IPS-NIHi11 (cell line): ENCODE measurements at regions not wholly inside any gene's neighbourhood (a gene's known extent, or its start where the extent isn't known, plus 50 kb on each side); places are given as distances from the start of the nearest gene placed in this dataset.

Source experiments
- DNase-seq: peaks from one replicate; pipeline ENCODE4 v3.0.0; 2012; ENCODE audit warnings: mixed read lengths, low spot score

DNA sequence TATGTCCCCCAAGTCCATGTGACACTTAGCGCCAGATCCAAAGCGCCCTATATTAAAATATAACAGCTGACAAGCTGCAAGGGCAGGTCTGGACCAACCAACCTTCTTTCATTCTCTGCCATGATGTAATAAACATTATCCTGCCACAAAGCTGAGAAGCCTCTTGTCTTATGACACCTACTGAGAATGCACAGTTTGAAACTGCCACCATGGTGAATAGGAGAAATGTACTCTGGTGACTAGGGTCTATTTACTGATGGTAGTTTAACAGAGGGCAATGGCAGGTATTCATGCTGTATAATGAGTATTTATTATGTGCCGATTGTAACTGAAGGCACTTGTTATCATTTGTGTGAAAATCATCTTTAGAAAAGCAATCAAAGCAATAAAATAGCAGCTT is 634.0 kb downstream of the OTOL1 start:
- no peak for DNase-seq

DNA sequence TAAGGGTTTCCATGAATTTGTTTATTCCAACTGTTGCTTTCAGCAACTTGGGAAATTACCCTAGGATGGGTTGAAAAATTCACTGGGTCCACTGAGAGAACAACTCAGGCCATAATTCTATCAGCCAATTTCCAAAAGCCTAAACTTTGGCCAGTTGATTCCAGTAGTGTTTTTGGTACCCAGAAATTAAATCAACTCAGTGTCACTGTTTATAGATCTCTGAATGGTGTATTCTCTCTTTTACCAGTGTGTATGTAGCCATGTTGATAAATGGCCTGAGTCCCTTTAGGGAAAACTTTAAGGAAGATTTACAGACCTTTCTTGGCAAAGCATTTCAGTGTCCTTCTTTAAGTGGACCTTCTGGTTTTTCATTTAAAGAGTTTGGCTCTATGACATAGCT is 636.4 kb downstream of the OTOL1 start:
- no peak for DNase-seq

DNA sequence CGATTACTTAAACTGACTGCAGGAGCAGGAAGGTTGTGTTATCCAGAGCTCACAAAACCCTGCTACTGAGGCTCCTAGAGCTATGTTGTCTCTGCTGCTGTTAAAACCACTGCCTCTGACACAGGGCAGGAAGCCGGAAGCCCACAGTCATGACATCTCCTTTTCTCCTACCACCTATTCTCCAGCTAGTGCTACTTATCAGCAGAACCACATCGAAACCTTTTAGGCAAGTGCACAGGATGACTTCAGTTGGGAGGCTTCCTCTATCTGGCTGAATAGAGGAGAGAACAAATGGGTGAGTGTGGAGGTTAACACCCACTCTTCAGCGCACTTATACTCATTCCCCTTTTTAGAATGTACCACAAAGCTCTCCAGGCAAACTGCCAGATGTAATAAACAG is 638.0 kb downstream of the OTOL1 start:
- DNase-seq = no peak

DNA sequence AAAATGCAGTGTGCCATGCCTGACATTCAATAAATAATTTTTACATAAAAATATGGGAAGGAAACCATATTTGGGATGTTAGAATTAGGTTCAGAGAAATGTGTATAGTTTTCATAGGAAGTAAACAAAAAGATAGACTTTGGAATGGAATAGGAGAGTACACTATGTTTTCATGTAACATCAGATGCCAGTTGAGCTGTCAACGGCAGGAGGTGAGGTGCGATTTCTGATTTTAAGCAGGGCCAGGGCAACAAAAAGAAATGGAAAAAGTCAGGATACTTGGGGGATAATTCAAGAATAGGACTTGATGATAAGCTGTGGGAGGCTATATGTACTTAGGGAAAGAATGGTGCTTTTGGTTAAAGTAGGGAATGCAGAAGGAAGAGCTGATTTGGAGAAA is 639.5 kb downstream of the OTOL1 start:
- DNase-seq = no peak

DNA sequence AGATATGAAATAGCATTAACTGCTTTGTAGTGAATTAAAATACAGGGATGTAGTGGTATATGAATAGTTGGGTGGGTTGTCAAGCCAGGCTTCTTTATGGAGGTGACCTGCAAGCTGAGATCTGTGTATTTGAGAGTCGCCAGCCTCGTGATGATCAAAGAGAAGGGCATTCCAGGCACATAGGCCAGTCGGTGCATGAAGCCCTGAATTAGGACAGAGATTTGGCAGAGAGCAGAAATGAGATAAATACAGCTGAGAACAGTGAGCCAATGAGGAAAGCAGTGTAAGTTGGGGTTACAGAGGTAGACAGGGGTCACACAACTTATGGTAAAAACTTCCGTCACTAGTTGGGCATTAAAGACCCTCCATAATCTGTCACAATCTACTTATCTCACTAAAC is 641.9 kb downstream of the OTOL1 start:
- no peak for DNase-seq

DNA sequence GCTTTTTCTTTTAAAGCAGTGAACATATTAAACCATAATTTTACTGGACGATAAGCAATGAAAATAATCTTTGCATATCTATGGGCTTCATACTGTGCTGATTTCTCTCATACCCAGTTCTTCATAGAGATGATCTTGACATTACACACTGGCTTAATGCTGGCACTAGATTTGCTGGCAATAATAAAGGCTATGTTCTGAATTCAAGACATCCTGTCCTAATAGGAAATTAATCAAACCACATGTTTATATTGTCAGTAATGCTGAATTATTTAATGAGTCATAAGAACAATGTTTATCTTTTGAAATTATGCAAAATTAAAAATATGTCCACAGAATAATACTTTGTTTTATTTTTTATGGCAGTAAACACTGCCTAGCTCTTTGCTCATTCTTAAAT is 643.2 kb downstream of the OTOL1 start:
- no peak for DNase-seq

DNA sequence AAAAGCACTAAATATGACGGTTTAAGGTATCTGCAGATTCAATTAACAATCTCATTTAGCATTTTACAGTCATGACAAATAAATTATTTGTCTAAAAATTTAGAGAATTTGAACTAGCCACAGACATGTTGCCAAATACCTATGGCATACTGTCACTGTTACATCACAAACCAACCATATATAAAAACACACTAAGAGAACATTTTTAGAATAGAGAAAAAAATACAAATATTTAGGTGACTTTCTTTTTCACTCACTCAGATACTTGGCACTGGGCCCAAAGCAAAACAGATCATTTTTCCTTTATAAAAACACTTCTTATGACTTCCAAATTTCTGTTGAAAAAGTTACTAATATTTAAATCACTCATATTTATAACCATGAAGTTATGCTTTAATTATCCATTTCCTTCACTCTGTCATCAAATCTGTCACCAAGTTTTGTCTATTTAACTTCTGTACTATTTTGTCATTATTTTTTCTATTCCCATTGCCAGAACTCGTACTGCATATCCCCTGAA is 644.7 kb downstream of the OTOL1 start:
- no peak for DNase-seq

DNA sequence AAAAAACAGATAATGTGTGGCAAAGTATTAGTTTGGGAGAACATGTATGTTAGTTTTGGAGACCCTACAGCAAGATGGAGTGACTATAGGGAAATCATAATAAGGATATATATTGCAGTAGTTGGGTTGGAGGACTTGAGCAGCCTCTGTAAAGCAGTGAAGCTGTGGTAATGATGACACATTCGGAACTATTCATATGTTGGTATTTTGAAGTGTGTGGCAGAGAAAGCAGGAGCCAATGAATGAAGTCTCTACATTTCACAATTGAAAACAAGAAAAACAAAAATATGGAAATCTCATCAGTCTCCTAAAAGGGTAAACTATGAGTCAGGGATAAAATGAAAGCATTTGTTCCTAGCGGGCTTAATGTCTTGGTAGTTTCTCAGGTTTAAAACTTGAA is 645.9 kb downstream of the OTOL1 start:
- DNase-seq = no peak

DNA sequence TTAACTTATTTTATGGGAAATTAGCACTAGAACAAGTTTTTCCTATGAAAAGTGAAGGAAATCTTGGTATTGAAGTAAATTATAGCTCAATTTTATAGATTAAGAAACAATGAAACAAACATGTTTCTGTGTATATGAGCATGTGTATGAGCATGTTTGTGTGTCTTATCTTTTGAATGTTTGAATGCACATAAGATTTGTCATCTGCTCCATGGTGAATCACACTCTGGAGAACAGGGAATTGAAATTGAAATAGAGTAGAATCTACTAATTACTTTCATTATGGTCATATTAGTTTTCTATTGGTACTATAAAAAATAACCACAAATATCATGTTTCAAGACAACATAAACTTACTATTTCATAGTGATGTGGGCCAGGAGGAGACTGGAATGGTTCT is 646.6 kb downstream of the OTOL1 start:
- DNase-seq = no peak

DNA sequence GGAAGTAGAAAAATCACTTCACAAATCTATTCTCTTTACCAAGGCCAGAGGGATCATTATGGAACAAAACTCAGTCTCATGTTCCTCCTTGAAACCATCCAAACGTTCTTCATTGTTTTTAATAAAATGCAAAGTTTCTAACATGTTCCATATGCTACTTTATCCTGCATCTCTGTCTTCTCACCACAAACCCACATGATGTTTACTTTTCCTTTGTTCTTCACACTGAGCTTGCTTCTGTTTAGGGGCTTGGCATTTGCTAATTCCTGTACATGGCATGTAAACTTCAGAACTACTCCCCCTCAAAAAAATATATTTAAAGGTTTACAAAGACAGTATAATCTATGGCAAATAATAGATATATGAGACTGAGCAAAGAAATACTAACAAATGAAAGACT is 651.4 kb downstream of the OTOL1 start:
- no peak for DNase-seq

DNA sequence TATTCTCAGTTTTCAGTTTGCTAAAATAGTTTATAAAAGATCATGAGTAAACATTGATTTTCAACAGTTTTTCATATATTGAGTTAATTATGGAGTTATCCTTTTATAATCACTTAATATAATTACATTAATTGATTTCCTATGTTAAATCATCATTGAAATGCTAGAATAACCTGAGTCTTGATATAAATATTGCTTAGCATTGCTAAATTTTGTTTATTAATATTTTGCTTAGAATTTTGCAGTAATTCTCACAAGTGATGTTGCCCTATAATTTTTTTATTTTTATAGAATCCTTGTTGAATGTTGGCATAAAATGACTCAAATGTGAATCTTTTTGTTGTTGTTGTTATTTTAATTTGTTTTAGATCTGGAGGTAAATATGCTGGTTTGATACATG is 654.2 kb downstream of the OTOL1 start:
- DNase-seq = no peak

DNA sequence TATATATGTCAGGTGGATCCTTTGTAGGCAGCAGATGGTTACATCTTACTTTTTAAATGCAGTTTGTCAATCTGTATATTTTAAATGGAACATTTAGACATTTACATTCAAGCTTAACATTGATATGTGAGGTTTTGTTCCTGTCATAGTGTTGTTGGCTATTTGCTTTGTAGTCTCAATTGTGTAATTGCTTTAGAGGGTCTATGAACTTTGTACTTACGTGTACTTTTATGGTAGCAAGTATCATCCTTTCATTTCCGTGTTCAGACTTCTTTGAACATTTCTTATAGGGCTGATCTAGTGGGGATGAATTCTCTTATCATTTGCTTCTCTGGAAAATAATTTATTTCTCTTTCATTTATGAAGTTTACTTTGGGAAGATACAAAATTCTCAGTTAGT is 656.0 kb downstream of the OTOL1 start:
- no peak for DNase-seq

DNA sequence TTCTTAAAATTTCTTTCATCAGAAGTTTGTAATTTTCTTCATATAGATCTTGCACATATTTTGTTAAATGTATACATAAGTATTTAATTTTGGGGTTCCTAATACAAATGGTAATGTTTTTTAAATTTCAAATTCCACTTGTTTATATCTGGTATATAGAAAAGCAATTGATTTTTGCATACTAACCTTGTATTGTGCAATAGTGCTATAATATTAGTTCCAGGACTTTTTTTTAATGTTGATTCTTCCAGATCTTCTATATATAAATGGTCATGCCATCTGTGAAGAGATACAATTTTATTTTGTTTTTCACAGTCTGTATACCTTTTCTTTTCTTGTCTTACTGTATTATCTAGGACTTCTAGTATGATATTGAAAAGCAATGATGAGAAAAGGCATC is 665.0 kb downstream of the OTOL1 start:
- DNase-seq = no peak

DNA sequence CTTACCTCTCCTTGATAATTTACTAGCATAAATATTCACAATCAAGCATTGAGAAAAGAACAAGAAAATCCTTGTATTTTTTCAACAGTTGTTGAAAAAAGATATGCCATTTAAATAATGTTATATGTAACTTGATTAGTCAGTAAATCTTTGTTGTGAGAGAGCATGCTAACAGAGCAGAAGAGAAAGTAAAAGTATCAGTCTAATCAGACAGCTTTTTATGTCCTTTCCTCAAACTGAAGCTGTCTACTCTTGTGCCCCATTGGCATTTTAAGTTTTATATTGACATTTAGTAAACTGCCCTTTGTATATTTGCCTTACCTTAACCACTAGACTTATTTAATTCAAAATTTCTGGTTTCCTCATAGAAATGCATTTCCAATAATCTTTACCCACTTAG is 668.7 kb downstream of the OTOL1 start:
- DNase-seq = no peak

DNA sequence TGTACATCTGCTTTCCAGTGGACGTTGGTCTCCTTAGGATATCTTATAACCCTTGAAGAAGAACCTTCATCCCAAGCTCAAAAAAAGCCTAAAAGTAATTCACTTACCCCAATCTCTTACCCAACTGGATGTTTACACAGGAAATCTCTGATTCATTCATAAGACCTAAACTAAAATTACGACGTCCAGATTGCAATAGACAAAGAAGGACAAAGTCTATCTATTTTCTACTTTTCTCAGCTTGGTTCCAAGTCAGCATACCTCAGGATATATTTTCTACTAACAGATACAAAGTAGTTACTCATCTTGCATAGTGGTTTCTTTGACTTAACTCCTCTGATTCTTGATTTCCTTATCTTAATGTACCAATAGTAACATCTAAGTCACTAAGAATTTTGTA is 669.9 kb downstream of the OTOL1 start:
- no peak for DNase-seq

DNA sequence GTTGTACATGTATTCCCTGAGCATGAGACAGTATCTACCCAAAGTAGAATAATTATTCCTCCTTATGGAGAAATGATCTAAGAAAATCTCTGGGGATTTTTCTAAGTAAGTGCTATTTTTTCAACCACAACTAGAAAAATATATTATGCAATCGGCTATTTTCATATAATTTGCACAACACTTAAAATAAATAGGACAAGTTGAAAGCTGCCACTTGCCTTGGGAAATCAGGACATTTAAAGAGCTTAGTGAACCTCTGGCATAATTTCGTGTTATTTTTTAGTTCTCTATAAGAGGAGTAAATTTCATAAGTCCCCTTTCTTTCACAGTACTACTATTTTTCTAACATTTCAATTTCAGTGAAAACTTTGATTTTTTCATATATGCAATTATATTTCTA is 672.1 kb downstream of the OTOL1 start:
- no peak for DNase-seq

DNA sequence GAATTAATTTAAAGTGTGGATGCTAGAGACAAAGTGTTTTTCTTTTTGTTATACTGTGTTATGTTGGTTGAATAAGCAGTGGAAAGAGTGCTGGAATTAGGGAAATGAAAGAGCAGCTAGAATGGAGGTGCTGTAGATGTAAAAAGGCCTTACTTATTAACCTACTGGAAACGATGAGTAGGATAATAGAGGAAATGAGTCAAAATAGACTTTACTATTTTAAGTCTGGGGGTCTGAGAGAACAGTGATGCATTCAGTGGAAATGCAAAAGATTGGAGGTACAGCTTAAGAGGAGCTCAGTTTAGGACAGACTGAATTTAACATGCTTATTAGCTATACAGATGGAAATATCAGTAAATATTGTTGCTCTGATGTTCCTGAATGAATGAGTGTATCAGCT is 674.0 kb downstream of the OTOL1 start:
- no peak for DNase-seq

DNA sequence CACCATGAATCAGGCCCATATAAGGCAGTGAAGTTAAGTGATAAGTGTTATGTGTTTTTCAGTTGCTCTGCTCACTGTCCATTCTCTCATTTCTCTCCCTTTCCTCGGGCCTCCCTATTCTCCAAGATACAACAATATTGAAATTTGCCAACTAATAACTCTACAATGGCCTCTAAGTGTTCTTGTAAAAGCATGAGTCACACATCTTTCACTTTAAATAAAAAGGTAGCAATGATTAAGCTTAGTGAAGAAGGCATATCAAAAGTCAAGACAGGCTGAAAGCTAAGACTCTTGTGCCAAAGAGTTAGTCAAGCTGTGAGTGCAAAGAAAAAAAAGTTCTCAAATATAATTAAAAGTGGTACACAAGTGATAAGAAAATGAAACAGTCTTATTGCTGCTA is 675.4 kb downstream of the OTOL1 start:
- no peak for DNase-seq

DNA sequence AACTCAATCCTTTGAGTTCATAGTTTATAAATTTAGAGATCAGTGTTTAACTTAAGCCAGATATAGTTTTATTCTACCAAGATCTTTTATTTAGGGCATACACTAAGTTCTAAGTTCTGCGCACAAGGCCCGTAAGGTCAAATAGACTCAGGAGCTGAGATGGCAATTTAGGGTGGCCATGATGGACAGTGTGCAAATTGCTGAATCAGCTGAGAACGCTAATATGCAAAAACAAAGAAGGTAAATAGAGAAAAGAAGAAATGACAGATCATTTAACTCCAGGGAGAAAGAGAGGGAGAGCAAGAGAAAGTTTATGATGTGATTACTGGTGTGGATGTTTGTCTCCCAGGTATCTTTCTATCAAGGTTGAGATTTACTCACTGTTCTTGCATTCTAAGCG is 678.5 kb downstream of the OTOL1 start:
- DNase-seq = no peak

DNA sequence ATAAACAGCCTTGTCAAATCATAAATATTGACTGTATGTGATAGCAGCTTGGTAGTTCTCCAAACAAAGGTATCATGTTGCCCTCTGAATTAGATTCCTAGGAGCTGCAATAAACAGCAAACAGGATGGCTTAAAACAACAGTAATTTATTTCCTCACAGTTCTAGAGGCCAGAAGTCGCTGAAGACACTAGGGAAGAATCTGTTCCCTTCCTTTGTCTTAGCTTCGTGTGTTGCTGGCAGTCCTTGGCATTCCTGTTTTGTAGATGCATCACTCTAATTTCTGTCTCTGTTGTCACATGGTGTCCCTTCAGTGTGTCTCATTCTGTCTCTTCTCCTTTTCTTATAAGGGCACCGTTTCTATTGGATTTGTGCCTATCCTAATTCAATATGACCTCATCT is 679.3 kb downstream of the OTOL1 start:
- no peak for DNase-seq

DNA sequence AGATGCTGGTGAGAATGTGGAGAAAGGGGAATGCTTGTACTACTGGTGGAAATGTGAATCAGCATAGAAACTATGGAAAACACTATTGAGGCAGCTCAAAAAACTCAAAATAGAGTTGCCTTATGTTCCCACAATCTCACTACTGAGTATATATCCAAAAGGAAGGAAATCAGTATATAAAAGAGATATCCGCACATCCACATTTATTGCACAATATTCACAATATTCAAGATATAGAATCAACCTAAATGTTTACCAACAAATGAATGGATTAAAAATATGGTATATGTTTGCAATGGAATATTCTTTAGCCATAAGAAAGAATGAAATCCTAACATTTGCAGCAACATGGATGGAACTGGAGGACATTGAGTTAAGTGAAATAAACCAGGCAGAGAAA is 686.8 kb downstream of the OTOL1 start:
- DNase-seq = no peak

DNA sequence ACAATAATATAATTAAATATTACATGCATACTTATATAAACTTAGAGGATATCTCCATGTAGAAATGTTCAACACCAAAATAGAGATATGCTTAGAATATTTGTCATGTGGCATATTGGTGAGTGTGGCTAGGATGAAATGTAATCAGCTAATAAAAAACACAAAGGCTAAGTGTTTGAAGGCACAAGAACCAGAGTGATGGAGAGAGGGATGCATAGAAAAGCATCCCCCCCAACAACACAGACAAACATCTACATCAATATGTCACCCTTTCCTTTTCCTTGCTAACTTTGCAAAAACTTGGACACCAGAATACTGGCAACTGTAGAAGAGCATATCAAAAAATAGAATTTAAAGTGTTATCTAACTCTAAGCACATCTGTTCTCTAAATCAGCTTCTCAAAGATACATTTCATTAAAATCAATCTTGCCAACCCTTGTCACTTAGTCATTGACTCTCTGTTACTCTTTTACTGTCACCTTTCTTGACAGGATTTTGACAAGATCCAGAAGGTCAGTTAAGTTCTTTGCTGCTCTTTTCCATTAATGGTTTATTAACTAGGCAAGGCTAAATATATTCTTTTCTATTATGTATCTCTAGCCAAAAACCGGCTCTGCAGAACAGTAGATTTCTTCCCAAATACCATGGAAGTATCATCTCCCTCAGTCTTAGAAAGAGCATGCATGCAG is 695.9 kb downstream of the OTOL1 start:
- DNase-seq = no peak

DNA sequence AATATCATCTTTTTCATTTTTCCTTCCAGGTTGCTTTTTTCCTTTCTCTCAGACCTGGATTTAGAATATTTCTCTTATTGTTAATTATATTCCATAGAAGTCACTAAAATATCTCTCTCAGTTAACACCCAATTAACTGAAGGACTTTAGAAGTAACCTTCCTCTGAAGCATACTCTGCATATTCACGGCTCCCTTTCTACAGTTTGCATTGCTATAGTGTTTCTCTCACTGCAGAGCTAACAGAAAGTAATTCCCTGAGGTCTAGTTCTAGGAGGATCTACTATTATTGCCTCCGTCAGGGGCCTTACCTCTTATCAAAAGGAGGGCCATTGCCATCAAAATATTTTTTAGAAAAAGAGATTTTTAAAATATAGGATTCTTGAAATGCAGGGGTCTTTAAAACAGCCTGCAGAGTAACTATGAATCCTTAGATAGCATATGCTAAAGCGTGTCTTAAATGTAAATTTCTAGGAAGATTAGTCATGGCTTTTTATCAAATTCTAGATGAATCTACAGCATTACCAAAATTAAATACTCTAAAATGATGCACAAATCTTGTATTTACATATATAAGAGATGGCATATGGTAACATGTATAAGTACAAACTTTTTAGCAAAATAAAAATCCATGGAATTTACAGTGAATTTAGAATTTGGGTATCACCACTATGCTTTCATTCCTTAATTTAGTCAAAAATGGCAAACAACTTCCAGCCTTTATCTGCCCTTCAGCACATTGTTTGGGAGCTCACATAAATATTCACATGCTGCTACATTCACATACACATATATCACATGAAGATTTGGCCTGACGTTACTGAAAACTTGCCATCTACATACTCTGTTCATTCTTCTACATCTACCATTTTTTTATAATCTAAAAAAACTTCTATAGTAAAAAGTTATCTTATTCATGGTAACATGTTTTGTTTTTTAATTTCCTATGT is 696.8 kb downstream of the OTOL1 start:
- DNase-seq = no peak
